GM23338 (cell line): ENCODE measurements at regions not wholly inside any gene's neighbourhood (a gene's known extent, or its start where the extent isn't known, plus 50 kb on each side); places are given as distances from the start of the nearest gene placed in this dataset.

Experiments
- CREB1 ChIP-seq: fragments of 250-450 bp; sonication (Bioruptor Pico); IDR thresholded peaks from 2 replicates; pipeline ENCODE4 v1.5.0; 2020; ENCODE audit warnings: low read depth, mild to moderate bottlenecking, moderate library complexity
- CTCF ChIP-seq, 2 experiments: fragments of 200-600 bp in 1 of 2; sonication (generic) in 1 of 2; conservative IDR thresholded peaks; 2 replicates each; pipeline versions ENCODE4 v1.5.1 to v1.6.1; 2016 to 2017; ENCODE audit warnings: antibody characterized with exemption in 2 of 2, low read depth in 2 of 2, mild to moderate bottlenecking in 2 of 2, moderate library complexity in 1 of 2
- EZH2 ChIP-seq: fragments of 200-600 bp; sonication (generic); IDR thresholded peaks from one replicate; pipeline ENCODE4 v1.8.0; 2017; ENCODE audit warnings: antibody characterized with exemption, mild to moderate bottlenecking, low read depth; ENCODE audit not compliant: unreplicated experiment
- EZH2phosphoT487 ChIP-seq: fragments of 200-600 bp; sonication (generic); IDR thresholded peaks from one replicate; pipeline ENCODE4 v1.8.1; 2018; ENCODE audit warnings: antibody characterized with exemption; ENCODE audit not compliant: unreplicated experiment
- JUNB ChIP-seq: IDR thresholded peaks from one replicate; pipeline ENCODE4 v1.6.1; 2016; ENCODE audit warnings: antibody characterized with exemption; ENCODE audit not compliant: unreplicated experiment
- NANOG ChIP-seq: IDR thresholded peaks from 2 replicates; pipeline ENCODE4 v1.6.1; 2016; ENCODE audit warnings: antibody characterized with exemption, borderline replicate concordance
- POLR2AphosphoS5 ChIP-seq: IDR thresholded peaks from 2 replicates; pipeline ENCODE4 v1.6.1; 2016; ENCODE audit warnings: antibody characterized with exemption, low read depth
- REST ChIP-seq: IDR thresholded peaks from one replicate; pipeline ENCODE4 v1.6.1; 2018; ENCODE audit warnings: antibody characterized with exemption; ENCODE audit not compliant: unreplicated experiment
- STAT1 ChIP-seq: IDR thresholded peaks from one replicate; pipeline ENCODE4 v1.6.1; 2016; ENCODE audit warnings: antibody characterized with exemption; ENCODE audit not compliant: unreplicated experiment
- ZNF114 ChIP-seq: fragments of 250-450 bp; sonication (Bioruptor Pico); IDR thresholded peaks from 2 replicates; pipeline ENCODE4 v1.5.0; 2020; ENCODE audit warnings: mild to moderate bottlenecking, moderate library complexity
- ZNF331 ChIP-seq: fragments of 250-450 bp; sonication (Bioruptor Pico); IDR thresholded peaks from 2 replicates; pipeline ENCODE4 v1.5.0; 2020; ENCODE audit warnings: low read depth, mild to moderate bottlenecking, moderate library complexity
- ZNF462 ChIP-seq: fragments of 250-450 bp; sonication (Bioruptor Pico); IDR thresholded peaks from 2 replicates; pipeline ENCODE4 v1.5.0; 2020; ENCODE audit warnings: mild to moderate bottlenecking, moderate library complexity

GRCh38 chr11:22006901-22007300 lies 186.0 kb upstream of the ANO5 start:
- TF ChIP-seq EZH2phosphoT487: no peak
- TF ChIP-seq CTCF (conservative IDR thresholded peaks at IDR 0.05; ENCODE audit: low read depth in 2 of 2): no peak
- no peak for TF ChIP-seq STAT1
- TF ChIP-seq POLR2AphosphoS5: no peak
- TF ChIP-seq CREB1 (CRISPR knock-in tag): no peak
- no peak for TF ChIP-seq REST
- TF ChIP-seq EZH2: no peak
- TF ChIP-seq ZNF331 (CRISPR knock-in tag): no peak
- no peak for TF ChIP-seq NANOG
- TF ChIP-seq JUNB: no peak
- no peak for TF ChIP-seq ZNF114
- TF ChIP-seq ZNF462 (CRISPR knock-in tag): no peak
